HepG2 (cell line): ENCODE measurements at regions not wholly inside any gene's neighbourhood (a gene's known extent, or its start where the extent isn't known, plus 50 kb on each side); places are given as distances from the start of the nearest gene placed in this dataset.
A peak's percentile ranks its signal among the peaks of the same experiment; 100 is the strongest.

Source experiments
- ATAC-seq: fragments of 200-7000 bp; cut with Tn5 transposase; 3 replicates; pipeline ENCODE4 v1.9.1; 2020; ENCODE audit warnings: mild to moderate bottlenecking, moderate library complexity
- BruUV-seq: library from RNA; stranded (reverse); fragments of 400-500 nt; replicated peaks from 2 replicates; lab custom pipeline; 2021; lab: Mats Ljungman, UMichigan
- CTCF ChIA-PET: fragments of 300-600 bp; formaldehyde crosslinking; extraction: SDS; loops from one replicate; lab custom pipeline; 2021; ENCODE audit warnings: low total read pairs, inconsistent platforms, low intra/inter-chr PET ratio; lab: Yijun Ruan, JAX
- POLR2A ChIA-PET: fragments of 350-600 bp; sonication (Branson Sonifier 250); formaldehyde crosslinking; loops from one replicate; lab custom pipeline; 2020; ENCODE audit warnings: antibody characterized with exemption, inconsistent platforms; lab: Yijun Ruan, JAX
- DNase-seq: peaks from one replicate; pipeline ENCODE4 v3.0.0-alpha.2; 2015; ENCODE audit warnings: low spot score
- FAIRE-seq: peaks from 3 replicates; lab custom pipeline; 2011; peaks lifted over from hg19 to GRCh38; lab: Jason Lieb, UNC
- H2AFZ ChIP-seq: one replicate; pipeline ENCODE4 v1.6.1; 2011; ENCODE audit warnings: low read length, inconsistent platforms
- H3K27ac ChIP-seq: fragments of 300-600 bp; 3 replicates; pipeline ENCODE4 v1.8.0; 2011; ENCODE audit warnings: mixed run types, mild to moderate bottlenecking, mixed read lengths, low read length, inconsistent platforms; ENCODE audit not compliant: insufficient read depth; ENCODE audit errors: extremely low read length
- H3K27me3 ChIP-seq, 2 experiments: fragments of 200-600 bp in 1 of 2; 2 replicates in 1 of 2; 3 replicates in 1 of 2; pipeline versions ENCODE4 v1.6.0 to v1.8.0; 2011; ENCODE audit warnings: low read length in 2 of 2, mild to moderate bottlenecking in 2 of 2, moderate library complexity in 2 of 2, inconsistent platforms in 1 of 2; ENCODE audit not compliant: insufficient read depth in 2 of 2, control insufficient read depth in 1 of 2
- H3K36me3 ChIP-seq, 2 experiments: fragments of 200-600 bp in 1 of 2; replicated peaks in 1 of 2; 2 replicates in 1 of 2; 3 replicates in 1 of 2; pipeline versions ENCODE4 v1.5.1 to v1.8.0; 2011; ENCODE audit warnings: low read length in 2 of 2, inconsistent platforms in 1 of 2; ENCODE audit not compliant: insufficient read depth in 2 of 2, control insufficient read depth in 1 of 2
- H3K4me1 ChIP-seq: 2 replicates; pipeline ENCODE4 v1.5.1; 2012; ENCODE audit warnings: low read length, inconsistent platforms; ENCODE audit not compliant: insufficient read depth
- H3K4me2 ChIP-seq: 2 replicates; pipeline ENCODE4 v1.6.0; 2011; ENCODE audit warnings: low read depth, low read length, inconsistent platforms
- H3K4me3 ChIP-seq, 3 experiments: fragments of 200-600 bp in 1 of 3; sonication (generic), shearing (Covaris generic) in 1 of 3; replicated peaks in 1 of 3; 2 replicates each; pipeline ENCODE4 v1.5.1; 2011 to 2016; ENCODE audit warnings: low read length in 3 of 3, inconsistent platforms in 2 of 3, low read depth in 2 of 3, mild to moderate bottlenecking in 2 of 3, control low read depth in 1 of 3, mixed read lengths in 1 of 3; ENCODE audit not compliant: insufficient read depth in 1 of 3
- H3K79me2 ChIP-seq: one replicate; pipeline ENCODE4 v1.6.1; 2011; ENCODE audit warnings: low read length, inconsistent platforms; ENCODE audit not compliant: insufficient read depth
- H3K9ac ChIP-seq: 2 replicates; pipeline ENCODE4 v1.6.0; 2011; ENCODE audit warnings: mild to moderate bottlenecking, low read depth, low read length, inconsistent platforms; ENCODE audit not compliant: insufficient read depth
- H3K9me3 ChIP-seq: 2 replicates; pipeline ENCODE4 v1.5.1; 2012; ENCODE audit warnings: mild to moderate bottlenecking, low read length
- H4K20me1 ChIP-seq: 2 replicates; pipeline ENCODE4 v1.6.0; 2011; ENCODE audit warnings: inconsistent platforms, mild to moderate bottlenecking, low read length, moderate library complexity; ENCODE audit not compliant: insufficient read depth
- ATF7 ChIP-seq, 2 experiments: fragments of 450-650 bp in 1 of 2; sonication (generic) in 1 of 2; formaldehyde crosslinking in 1 of 2; IDR thresholded peaks; 2 replicates each; pipeline versions ENCODE4 v1.4.0 to v1.6.1; 2016 to 2020; ENCODE audit warnings: antibody characterized with exemption in 1 of 2, mild to moderate bottlenecking in 1 of 2, missing genetic modification reagents in 1 of 2
- CC2D1A ChIP-seq: sonication (generic); formaldehyde crosslinking; IDR thresholded peaks from 2 replicates; pipeline ENCODE4 v1.8.1; 2023; ENCODE audit warnings: mild to moderate bottlenecking, missing genetic modification reagents
- CREB1 ChIP-seq, 2 experiments: fragments of 450-650 bp in 1 of 2; IDR thresholded peaks; 2 replicates each; pipeline ENCODE4 v1.6.1; 2016 to 2017; ENCODE audit warnings: control low read depth in 1 of 2, mild to moderate bottlenecking in 1 of 2, missing compliant biosample characterization in 1 of 2, missing genetic modification characterization in 1 of 2
- DMAP1 ChIP-seq: IDR thresholded peaks from 2 replicates; pipeline ENCODE4 v1.6.1; 2016
- HOXA9 ChIP-seq: sonication (generic); formaldehyde crosslinking; IDR thresholded peaks from 2 replicates; pipeline ENCODE4 v1.8.1; 2022; ENCODE audit warnings: missing genetic modification reagents, mild to moderate bottlenecking, moderate library complexity, borderline replicate concordance
- KDM4B ChIP-seq: sonication (generic); formaldehyde crosslinking; IDR thresholded peaks from 2 replicates; pipeline ENCODE4 v1.4.0; 2020; ENCODE audit warnings: missing genetic modification reagents
- ZMAT5 ChIP-seq: sonication (generic); formaldehyde crosslinking; IDR thresholded peaks from 2 replicates; pipeline ENCODE4 v1.5.0; 2020; ENCODE audit warnings: mild to moderate bottlenecking, low read depth, missing genetic modification reagents, borderline replicate concordance
- ZNF136 ChIP-seq: sonication (generic); formaldehyde crosslinking; IDR thresholded peaks from 2 replicates; pipeline ENCODE4 v1.8.1; 2022; ENCODE audit warnings: low read depth, mild to moderate bottlenecking, moderate library complexity, missing genetic modification reagents
- ZNF430 ChIP-seq: sonication (generic); formaldehyde crosslinking; IDR thresholded peaks from 2 replicates; pipeline ENCODE4 v1.9.0; 2021; ENCODE audit warnings: mild to moderate bottlenecking, missing genetic modification reagents
- WGBS: methylation state at CpG from one replicate; pipeline ENCODE4 v1.1.6; 2017; ENCODE audit warnings: low lambda C conversion rate; 5-methylcytosine and 5-hydroxymethylcytosine counted together
- in situ Hi-C: cut with HindIII; loops from 2 replicates; pipeline ENCODE4 v1.10.0; 2017; ENCODE audit warnings: low pct_unique_long_range_greater_than_20kb; ENCODE audit not compliant: extremely low pct_ligation_motif_present
- intact Hi-C: fragments of 100-400 bp; cut with micrococcal nuclease; formaldehyde crosslinking; loops from one replicate; pipeline ENCODE4 v1.10.0; 2022; ENCODE audit not compliant: unreplicated experiment

GRCh38 chr6:81859884-81860283, 107.4 kb upstream of the TENT5A start:
- DNase-seq, result no peak
- BruUV-seq, result no TSS peak
- no peak overlapping the region for H2AFZ ChIP-seq
- H3K4me1 ChIP-seq, result peaks cover 40% of the 10 kb centered on the region
- no peak overlapping the region for H3K4me2 ChIP-seq
- H3K9ac ChIP-seq, result no peak overlapping the region
- no peak for ATAC-seq
- in situ Hi-C loops, result no loop called here
- TF ChIP-seq HOXA9 (CRISPR knock-in tag) (no peak), ATF7 (IDR thresholded peaks at IDR 0.05) (peak; percentile 94), ATF7 (CRISPR knock-in tag; IDR thresholded peaks at IDR 0.05) (no peak), CREB1 (IDR thresholded peaks at IDR 0.05) (peak; percentile 61), CREB1 (CRISPR knock-in tag; IDR thresholded peaks at IDR 0.05) (no peak)
- no peak for FAIRE-seq
- no peak overlapping the region for H3K4me3 ChIP-seq
- no peaks in the 10 kb centered on the region for H3K36me3 ChIP-seq
- intact Hi-C loops, result loop anchor here (10.0 kb wide), 1 partner anchor 145 kb away; no protein-coding TSS in a partner anchor
- H4K20me1 ChIP-seq, result no peaks in the 10 kb centered on the region
- H3K27me3 ChIP-seq, result no peaks in the 10 kb centered on the region
- CTCF ChIA-PET, result no interaction called here
- H3K9me3 ChIP-seq, result no peaks in the 10 kb centered on the region
- no peaks in the 10 kb centered on the region for H3K79me2 ChIP-seq
- over 99% methylated on average over 3 of the region's 3 CpGs for WGBS
- no peak overlapping the region for H3K27ac ChIP-seq
- POLR2A ChIA-PET, result no interaction called here

- H3K4me3 ChIP-seq, result no peak overlapping the region
- in situ Hi-C loops, result no loop called here
- H3K9me3 ChIP-seq, result no peaks in the 10 kb centered on the region
- no peaks in the 10 kb centered on the region for H3K79me2 ChIP-seq
- H2AFZ ChIP-seq, result no peak overlapping the region
- CTCF ChIA-PET, result no interaction called here
- H3K4me2 ChIP-seq, result no peak overlapping the region
- intact Hi-C loops, result loop anchor here (10.0 kb wide), 1 partner anchor 147 kb away; no protein-coding TSS in a partner anchor
- no peak overlapping the region for H3K9ac ChIP-seq
- no peak overlapping the region for H3K27ac ChIP-seq
- H4K20me1 ChIP-seq, result no peaks in the 10 kb centered on the region
- no peak for ATAC-seq
- peaks cover 34% of the 10 kb centered on the region for H3K4me1 ChIP-seq
- no peaks in the 10 kb centered on the region for H3K27me3 ChIP-seq
- DNase-seq, result no peak
- no TSS peak for BruUV-seq
- no peak for FAIRE-seq
- POLR2A ChIA-PET, result no interaction called here
- TF ChIP-seq ZNF430 (CRISPR knock-in tag), result no peak
- no peak for TF ChIP-seq DMAP1 (CRISPR knock-in tag)
- TF ChIP-seq ZNF136 (CRISPR knock-in tag), result no peak
- TF ChIP-seq KDM4B (CRISPR knock-in tag), result no peak
- TF ChIP-seq CC2D1A (CRISPR knock-in tag), result no peak
- no peak for TF ChIP-seq ZMAT5 (CRISPR knock-in tag)
- no peaks in the 10 kb centered on the region for H3K36me3 ChIP-seq
Measured at GRCh38 chr6:81857812-81858211, 105.3 kb upstream of the TENT5A start.
